Kidney (tissue), 13 donors: ENCODE measurements at regions not wholly inside any gene's neighbourhood (a gene's known extent, or its start where the extent isn't known, plus 50 kb on each side); places are given as distances from the start of the nearest gene placed in this dataset.

Experiments used
- DNase-seq, 5 donors: peaks; one replicate each; pipeline ENCODE4 v3.0.0-alpha.2; 2013 to 2020
- FAIRE-seq: peaks from 2 replicates; lab custom pipeline; 2012; peaks lifted over from hg19 to GRCh38; lab: Jason Lieb, UNC
- H3K27ac ChIP-seq, 2 donors: one replicate each; pipeline ENCODE4 v1.7.0; 2013; ENCODE audit warnings: low read depth in 2 of 2, low read length in 2 of 2, inconsistent platforms in 1 of 2
- H3K27me3 ChIP-seq: one replicate; pipeline ENCODE4 v1.7.1; 2013; ENCODE audit warnings: low read length, inconsistent platforms; ENCODE audit not compliant: control insufficient read depth, insufficient read depth
- H3K36me3 ChIP-seq, 3 donors: one replicate each; pipeline versions ENCODE4 v1.7.0 to v1.7.1; 2013; ENCODE audit warnings: low read length in 3 of 3, control low read depth in 1 of 3, inconsistent platforms in 1 of 3; ENCODE audit not compliant: insufficient read depth in 3 of 3, control insufficient read depth in 2 of 3
- H3K4me1 ChIP-seq, 3 donors: one replicate each; pipeline versions ENCODE4 v1.7.0 to v1.7.1; 2013; ENCODE audit warnings: low read length in 3 of 3, inconsistent platforms in 1 of 3, low read depth in 1 of 3; ENCODE audit not compliant: control insufficient read depth in 2 of 3, insufficient read depth in 2 of 3
- H3K4me3 ChIP-seq, 3 donors: one replicate each; pipeline versions ENCODE4 v1.7.0 to v1.8.1; 2013; ENCODE audit warnings: low read length in 3 of 3, control low read depth in 1 of 3, inconsistent platforms in 1 of 3
- H3K9ac ChIP-seq, 3 donors: one replicate each; pipeline versions ENCODE4 v1.7.0 to v1.7.1; 2013; ENCODE audit warnings: low read length in 3 of 3, control low read depth in 1 of 3, inconsistent platforms in 1 of 3
- H3K9me3 ChIP-seq, 3 donors: one replicate each; pipeline versions ENCODE4 v1.7.0 to v1.7.1; 2013; ENCODE audit warnings: low read length in 3 of 3, control low read depth in 1 of 3, inconsistent platforms in 1 of 3; ENCODE audit not compliant: control insufficient read depth in 2 of 3, insufficient read depth in 1 of 3
- intact Hi-C: fragments of 100-400 bp; cut with DNase I; formaldehyde crosslinking; loops from one replicate; pipeline ENCODE4 v1.11.1; 2022
- TF ChIP-seq, protein P1 (sequence below): IDR thresholded peaks from 3 replicates; pipeline ENCODE4 v1.5.1; 2012; ENCODE audit warnings: mild to moderate bottlenecking, moderate library complexity, borderline replicate concordance; ENCODE audit not compliant: insufficient read depth; ENCODE audit errors: extremely low read depth
- donor health status: control.
- donor health status: control.
- donor health status: control.
- donor health status: control.
- donor health status: control.
- donor health status: DM: yes; HTN: yes; CAD: no.
- donor health status: Normal renal cell carcinoma (clear cell type).

GRCh38 chr15:72925661-72926060 lies 126.6 kb upstream of the NEO1 start:
- H3K36me3 ChIP-seq, result no peaks in the 10 kb centered on the region
- no peak overlapping the region for H3K4me3 ChIP-seq
- intact Hi-C loops, result no loop called here
- no peak for FAIRE-seq
- no peak for DNase-seq
- no peaks in the 10 kb centered on the region for H3K9me3 ChIP-seq
- H3K27me3 ChIP-seq, result no peaks in the 10 kb centered on the region
- no peaks in the 10 kb centered on the region for H3K4me1 ChIP-seq
- TF ChIP-seq, protein P1, sequence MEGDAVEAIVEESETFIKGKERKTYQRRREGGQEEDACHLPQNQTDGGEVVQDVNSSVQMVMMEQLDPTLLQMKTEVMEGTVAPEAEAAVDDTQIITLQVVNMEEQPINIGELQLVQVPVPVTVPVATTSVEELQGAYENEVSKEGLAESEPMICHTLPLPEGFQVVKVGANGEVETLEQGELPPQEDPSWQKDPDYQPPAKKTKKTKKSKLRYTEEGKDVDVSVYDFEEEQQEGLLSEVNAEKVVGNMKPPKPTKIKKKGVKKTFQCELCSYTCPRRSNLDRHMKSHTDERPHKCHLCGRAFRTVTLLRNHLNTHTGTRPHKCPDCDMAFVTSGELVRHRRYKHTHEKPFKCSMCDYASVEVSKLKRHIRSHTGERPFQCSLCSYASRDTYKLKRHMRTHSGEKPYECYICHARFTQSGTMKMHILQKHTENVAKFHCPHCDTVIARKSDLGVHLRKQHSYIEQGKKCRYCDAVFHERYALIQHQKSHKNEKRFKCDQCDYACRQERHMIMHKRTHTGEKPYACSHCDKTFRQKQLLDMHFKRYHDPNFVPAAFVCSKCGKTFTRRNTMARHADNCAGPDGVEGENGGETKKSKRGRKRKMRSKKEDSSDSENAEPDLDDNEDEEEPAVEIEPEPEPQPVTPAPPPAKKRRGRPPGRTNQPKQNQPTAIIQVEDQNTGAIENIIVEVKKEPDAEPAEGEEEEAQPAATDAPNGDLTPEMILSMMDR, result no peak
- H3K27ac ChIP-seq, result no peak overlapping the region
- no peak overlapping the region for H3K9ac ChIP-seq

GRCh38 chr15:72923289-72923688 lies 129.0 kb upstream of the NEO1 start:
- H3K9me3 ChIP-seq, result no peaks in the 10 kb centered on the region
- no peaks in the 10 kb centered on the region for H3K27me3 ChIP-seq
- H3K36me3 ChIP-seq, result no peaks in the 10 kb centered on the region
- TF ChIP-seq, protein P1, result no peak
- no peak overlapping the region for H3K27ac ChIP-seq
- no peak for DNase-seq
- no peak overlapping the region for H3K4me3 ChIP-seq
- intact Hi-C loops, result no loop called here
- no peak overlapping the region for H3K9ac ChIP-seq
- no peak for FAIRE-seq
- no peaks in the 10 kb centered on the region for H3K4me1 ChIP-seq

- DNase-seq (no peak), FAIRE-seq (no peak)
- intact Hi-C loops, result no loop called here
Measured at GRCh38 chr15:72920551-72920950, 131.7 kb upstream of the NEO1 start.

More at GRCh38 chr15:72920551-72920950, 131.7 kb upstream of the NEO1 start:
- Histone ChIP-seq H3K27ac (no peak overlapping the region), H3K27me3 (no peaks in the 10 kb centered on the region), H3K9me3 (no peaks in the 10 kb centered on the region), H3K4me1 (no peaks in the 10 kb centered on the region), H3K36me3 (no peaks in the 10 kb centered on the region), H3K9ac (no peak overlapping the region), H3K4me3 (no peak overlapping the region)
- TF ChIP-seq, protein P1, result no peak
